Naive B cell (primary cell): ENCODE measurements at regions not wholly inside any gene's neighbourhood (a gene's known extent, or its start where the extent isn't known, plus 50 kb on each side); places are given as distances from the start of the nearest gene placed in this dataset.

Source experiments
- ATAC-seq, 2 donors: fragments of 150-1000 bp; cut with Tn5 transposase; 2 replicates each; pipeline ENCODE4 v1.10.0; 2021; ENCODE audit warnings: low read depth in 2 of 2, mild to moderate bottlenecking in 2 of 2, moderate library complexity in 2 of 2
- DNase-seq: peaks from one replicate; pipeline ENCODE4 v3.0.0; 2022
- H3K27ac Mint-ChIP-seq, 6 donors: one replicate each; pipeline ENCODE4 v1.8.0; 2020 to 2022; ENCODE audit warnings: mild to moderate bottlenecking in 6 of 6, mixed read lengths in 6 of 6, moderate library complexity in 5 of 6, inconsistent platforms in 2 of 6
- H3K27me3 Mint-ChIP-seq, 3 donors: one replicate each; pipeline ENCODE4 v1.8.0; 2021 to 2022; ENCODE audit warnings: mixed read lengths in 3 of 3, mild to moderate bottlenecking in 1 of 3
- H3K36me3 Mint-ChIP-seq, 2 donors: one replicate each; pipeline ENCODE4 v1.8.0; 2020 to 2022; ENCODE audit warnings: mixed read lengths in 2 of 2, inconsistent platforms in 1 of 2, mild to moderate bottlenecking in 1 of 2
- H3K4me1 Mint-ChIP-seq, 3 donors: one replicate each; pipeline ENCODE4 v1.8.0; 2020 to 2022; ENCODE audit warnings: mixed read lengths in 3 of 3, inconsistent platforms in 1 of 3, mild to moderate bottlenecking in 1 of 3, moderate library complexity in 1 of 3
- H3K4me3 Mint-ChIP-seq, 8 donors: one replicate each; pipeline ENCODE4 v1.8.0; 2020 to 2022; ENCODE audit warnings: mild to moderate bottlenecking in 8 of 8, mixed read lengths in 8 of 8, moderate library complexity in 8 of 8, inconsistent platforms in 2 of 8
- H3K9me3 Mint-ChIP-seq, 7 donors: one replicate each; pipeline ENCODE4 v1.8.0; 2020 to 2022; ENCODE audit warnings: mixed read lengths in 7 of 7, mild to moderate bottlenecking in 5 of 7, inconsistent platforms in 2 of 7, moderate library complexity in 1 of 7

DNA sequence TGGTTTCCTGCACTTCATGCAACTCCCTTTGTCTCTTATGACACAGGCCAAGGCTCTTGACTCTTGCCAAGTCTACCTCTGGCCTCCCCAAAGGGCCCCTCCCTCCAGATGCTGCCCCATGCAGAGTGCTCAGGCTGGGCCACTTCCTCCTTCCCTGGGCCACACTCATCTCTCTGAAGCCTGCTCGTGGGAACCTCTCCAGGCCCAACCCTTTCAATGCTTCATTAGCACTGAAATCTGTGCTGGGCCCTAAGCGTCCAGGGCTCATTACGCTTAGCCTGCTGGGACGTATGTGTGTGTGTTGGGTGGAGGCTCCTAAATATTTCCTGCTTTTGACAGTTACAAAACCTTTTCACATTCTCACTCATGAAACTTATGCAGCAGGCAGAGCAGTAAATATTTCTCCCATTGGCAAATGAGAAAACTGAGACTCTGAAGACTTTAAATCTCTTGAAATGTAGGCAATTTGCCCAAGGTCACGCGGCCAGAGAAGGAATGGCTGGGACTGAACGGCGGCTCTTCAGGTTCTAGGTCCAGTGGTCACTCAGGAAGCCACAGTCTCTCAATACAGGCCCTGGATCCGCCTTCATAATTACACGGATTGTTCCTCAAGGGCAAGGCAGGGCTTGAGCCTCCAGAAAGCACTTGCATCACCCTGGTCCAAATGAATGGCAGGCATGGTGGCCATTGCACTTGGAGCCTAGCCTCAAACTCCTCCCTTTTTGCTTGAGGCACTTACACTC lies 241.7 kb upstream of the HES1 start:
- H3K9me3 Mint-ChIP-seq: peaks cover 0 to 5% (median 0%) of the 10 kb centered on the region in 7 donors
- peak overlapping the region in 1 of 6 donors; percentile 77 for H3K27ac Mint-ChIP-seq
- H3K4me3 Mint-ChIP-seq: peak overlapping the region in 1 of 8 donors; percentile 38

DNA sequence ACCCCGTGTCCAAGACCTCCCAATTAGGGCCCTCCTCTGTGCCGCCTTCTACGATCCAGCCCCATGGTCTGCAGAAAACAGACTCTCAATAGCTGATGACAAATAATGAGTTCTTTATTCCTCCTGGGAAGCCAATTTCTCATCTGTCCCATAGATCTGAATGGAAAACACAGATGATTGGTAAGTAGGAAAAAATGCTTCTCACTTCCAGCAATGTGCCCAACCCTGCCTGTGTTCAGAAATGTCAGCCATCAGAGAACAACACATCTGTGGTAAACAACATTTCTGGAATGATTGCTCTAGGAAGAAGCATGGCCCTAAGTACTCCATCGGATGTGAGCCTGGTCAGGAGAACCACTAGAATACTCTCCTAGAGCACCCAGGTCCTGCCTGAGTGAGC lies 240.5 kb upstream of the HES1 start:
- peaks cover 0 to 5% (median 0%) of the 10 kb centered on the region in 7 donors for H3K9me3 Mint-ChIP-seq
- DNase-seq (no peak), ATAC-seq (no peak)
- no peak overlapping the region for H3K4me3 Mint-ChIP-seq
- no peaks in the 10 kb centered on the region for H3K36me3 Mint-ChIP-seq
- peaks cover under 1 to 10% (median 4%) of the 10 kb centered on the region in 3 donors for H3K27me3 Mint-ChIP-seq
- peak overlapping the region in 2 of 6 donors; percentile 15 to 21 for H3K27ac Mint-ChIP-seq
- H3K4me1 Mint-ChIP-seq: peaks cover 9 to 13% (median 12%) of the 10 kb centered on the region in 3 donors

More for the DNA sequence above, 241.7 kb upstream of the HES1 start:
- peaks cover 0 to 5% (median 4%) of the 10 kb centered on the region in 3 donors for H3K27me3 Mint-ChIP-seq
- peaks cover 9 to 13% (median 12%) of the 10 kb centered on the region in 3 donors for H3K4me1 Mint-ChIP-seq
- ATAC-seq (peak; percentile 46 to 57), DNase-seq (no peak)
- no peaks in the 10 kb centered on the region for H3K36me3 Mint-ChIP-seq

DNA sequence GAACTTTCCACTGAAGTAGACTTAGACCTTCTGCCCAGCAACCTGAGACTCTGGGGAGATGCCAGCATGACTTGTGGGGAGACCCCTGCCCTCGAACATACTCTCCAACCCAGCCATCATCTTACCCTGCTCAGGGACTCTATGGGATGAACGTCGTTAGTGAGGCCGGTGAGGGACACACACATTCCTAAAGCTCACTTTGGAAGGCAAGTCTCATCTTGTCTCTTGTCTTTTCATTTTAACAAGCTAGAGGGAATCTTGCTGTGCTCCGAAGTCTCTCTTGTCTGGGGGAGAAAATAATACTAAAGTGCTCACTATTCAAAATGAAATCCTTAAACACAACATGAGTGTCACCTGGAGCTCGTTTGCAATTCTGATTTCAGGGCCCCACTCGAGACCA lies 239.5 kb upstream of the HES1 start:
- H3K4me1 Mint-ChIP-seq: peaks cover 9 to 13% (median 12%) of the 10 kb centered on the region in 3 donors
- ATAC-seq: no peak
- no peaks in the 10 kb centered on the region for H3K36me3 Mint-ChIP-seq
- no peak for DNase-seq
- peaks cover 0 to 5% (median 2%) of the 10 kb centered on the region in 7 donors for H3K9me3 Mint-ChIP-seq
- H3K27ac Mint-ChIP-seq: peak overlapping the region in 1 of 6 donors; percentile 45
- peak overlapping the region in 1 of 8 donors; percentile 14 for H3K4me3 Mint-ChIP-seq
- H3K27me3 Mint-ChIP-seq: peaks cover 4 to 18% (median 6%) of the 10 kb centered on the region in 3 donors

GRCh38 chr3:193897288-193897687 lies 238.7 kb upstream of the HES1 start:
- Mint-ChIP-seq H3K27ac (no peak overlapping the region), H3K4me1 (peaks cover 9 to 13% (median 12%) of the 10 kb centered on the region in 3 donors), H3K4me3 (peak overlapping the region in 1 of 8 donors; percentile 68)

DNA sequence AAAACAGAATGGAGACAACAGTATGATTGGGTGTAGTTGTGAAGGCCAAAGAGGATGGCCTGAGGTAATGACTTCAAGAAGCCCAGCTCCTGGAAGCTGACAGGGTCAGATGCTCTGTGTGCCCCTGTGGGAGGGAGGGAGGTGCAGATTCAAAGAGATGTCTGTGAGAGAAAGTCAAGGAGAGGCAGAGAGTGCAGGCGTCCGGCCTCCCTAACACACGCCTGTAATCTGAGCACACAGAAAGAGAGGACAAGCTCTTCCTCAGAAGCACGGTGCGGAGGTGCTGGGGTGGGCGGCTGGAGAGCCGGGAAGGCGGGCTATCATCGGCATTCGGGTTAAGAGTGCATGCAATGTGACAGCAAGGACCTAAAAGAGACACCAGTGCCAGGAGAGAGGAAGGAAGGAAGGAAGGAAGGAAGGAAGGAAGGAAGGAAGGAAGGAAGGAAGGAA lies 238.2 kb upstream of the HES1 start:
- ATAC-seq: no peak
- Mint-ChIP-seq H3K27me3 (peaks cover 4 to 18% (median 6%) of the 10 kb centered on the region in 3 donors), H3K36me3 (no peaks in the 10 kb centered on the region), H3K4me1 (peaks cover 9 to 13% (median 12%) of the 10 kb centered on the region in 3 donors), H3K9me3 (peaks cover 0 to 5% (median 2%) of the 10 kb centered on the region in 7 donors), H3K4me3 (peak overlapping the region in 1 of 8 donors; percentile 6), H3K27ac (peak overlapping the region in 1 of 6 donors; percentile 74)
- DNase-seq: no peak

More at GRCh38 chr3:193897288-193897687, 238.7 kb upstream of the HES1 start:
- Mint-ChIP-seq H3K36me3 (no peaks in the 10 kb centered on the region), H3K9me3 (peaks cover 0 to 5% (median 2%) of the 10 kb centered on the region in 7 donors), H3K27me3 (peaks cover 4 to 18% (median 6%) of the 10 kb centered on the region in 3 donors)
- DNase-seq (no peak), ATAC-seq (no peak)

DNA sequence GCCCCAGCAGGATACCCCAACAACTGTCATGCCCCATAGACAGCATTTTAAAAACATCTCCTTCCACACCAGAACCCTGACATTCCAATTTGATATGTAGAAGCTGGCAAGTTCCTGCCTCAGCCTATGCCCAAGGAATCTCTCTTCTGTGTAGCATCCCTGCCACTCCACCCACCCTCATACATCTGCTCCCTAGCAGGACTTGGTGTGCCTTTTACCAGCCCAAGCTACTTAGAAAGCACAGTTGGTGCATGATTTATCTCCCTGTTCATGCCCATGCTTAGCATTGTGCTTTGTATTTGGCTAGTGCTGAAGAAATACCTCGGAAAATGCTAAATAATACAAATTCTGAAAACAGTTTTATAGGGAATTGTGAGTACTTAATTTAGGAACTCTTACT lies 236.9 kb upstream of the HES1 start:
- Mint-ChIP-seq H3K27ac (no peak overlapping the region), H3K27me3 (peaks cover 7 to 26% (median 9%) of the 10 kb centered on the region in 3 donors), H3K9me3 (peaks cover 0 to 5% (median 2%) of the 10 kb centered on the region in 7 donors)

GRCh38 chr3:193901007-193901406 lies 234.9 kb upstream of the HES1 start:
- Mint-ChIP-seq H3K9me3 (peaks cover 0 to 5% (median 2%) of the 10 kb centered on the region in 7 donors), H3K4me1 (peaks cover 10 to 14% (median 13%) of the 10 kb centered on the region in 3 donors), H3K27ac (peak overlapping the region in 1 of 6 donors; percentile 28), H3K27me3 (peaks cover 9 to 34% (median 18%) of the 10 kb centered on the region in 3 donors), H3K4me3 (no peak overlapping the region), H3K36me3 (no peaks in the 10 kb centered on the region)
- DNase-seq (no peak), ATAC-seq (no peak)

More for the DNA sequence above, 236.9 kb upstream of the HES1 start:
- Mint-ChIP-seq H3K36me3 (no peaks in the 10 kb centered on the region), H3K4me3 (no peak overlapping the region), H3K4me1 (peaks cover 11 to 14% (median 12%) of the 10 kb centered on the region in 3 donors)
- ATAC-seq (no peak), DNase-seq (no peak)

GRCh38 chr3:193902607-193903511 lies 233.1 kb upstream of the HES1 start:
- Mint-ChIP-seq H3K9me3 (peaks cover 0 to 3% (median under 1%) of the 10 kb centered on the region in 7 donors), H3K27me3 (peaks cover 24 to 46% (median 26%) of the 10 kb centered on the region in 3 donors)
- ATAC-seq: no peak

GRCh38 chr3:193903512-193903817 lies 232.5 kb upstream of the HES1 start:
- Mint-ChIP-seq H3K4me1 (peaks cover 4 to 6% (median 5%) of the 10 kb centered on the region in 3 donors), H3K27me3 (peaks cover 26 to 52% (median 30%) of the 10 kb centered on the region in 3 donors), H3K27ac (no peak overlapping the region), H3K4me3 (no peak overlapping the region), H3K36me3 (peaks cover 0 to 4% of the 10 kb centered on the region in 2 donors), H3K9me3 (peaks cover 0 to 7% (median 4%) of the 10 kb centered on the region in 7 donors)
- ATAC-seq (no peak), DNase-seq (no peak)

More at GRCh38 chr3:193902607-193903511, 233.1 kb upstream of the HES1 start:
- Mint-ChIP-seq H3K4me3 (no peak overlapping the region), H3K27ac (peak overlapping the region in 1 of 6 donors; percentile 44), H3K36me3 (no peaks in the 10 kb centered on the region), H3K4me1 (peaks cover 6 to 9% (median 8%) of the 10 kb centered on the region in 3 donors)
- DNase-seq: no peak

DNA sequence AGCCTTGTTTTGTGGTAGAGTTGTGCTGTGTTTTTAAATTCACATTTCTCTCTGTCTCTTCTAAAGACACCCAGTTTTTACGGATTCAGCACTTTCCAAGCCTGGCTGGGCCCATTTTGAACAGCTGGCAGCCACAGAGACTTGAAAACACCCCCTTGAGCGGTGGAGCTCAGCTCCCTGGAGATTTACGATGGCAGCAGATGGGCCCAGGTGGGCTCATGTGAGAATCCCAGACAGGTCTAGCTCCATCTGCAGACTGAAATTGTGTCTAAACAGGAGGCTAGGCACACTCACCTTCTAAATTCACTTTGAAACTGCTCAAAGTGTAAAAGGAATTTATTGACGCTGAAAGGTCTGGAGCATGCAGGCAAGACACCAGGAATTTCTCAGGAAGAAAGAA lies 232.0 kb upstream of the HES1 start:
- ATAC-seq: no peak
- H3K36me3 Mint-ChIP-seq: peaks cover 0 to 7% of the 10 kb centered on the region in 2 donors
- H3K27ac Mint-ChIP-seq: peak overlapping the region in 4 of 6 donors; percentile 40 to 80 (median 62)
- peaks cover 26 to 55% (median 31%) of the 10 kb centered on the region in 3 donors for H3K27me3 Mint-ChIP-seq
- no peak for DNase-seq
- H3K4me1 Mint-ChIP-seq: peaks cover 4 to 6% (median 5%) of the 10 kb centered on the region in 3 donors
- no peak overlapping the region for H3K4me3 Mint-ChIP-seq
- H3K9me3 Mint-ChIP-seq: peaks cover 0 to 10% (median 4%) of the 10 kb centered on the region in 7 donors

DNA sequence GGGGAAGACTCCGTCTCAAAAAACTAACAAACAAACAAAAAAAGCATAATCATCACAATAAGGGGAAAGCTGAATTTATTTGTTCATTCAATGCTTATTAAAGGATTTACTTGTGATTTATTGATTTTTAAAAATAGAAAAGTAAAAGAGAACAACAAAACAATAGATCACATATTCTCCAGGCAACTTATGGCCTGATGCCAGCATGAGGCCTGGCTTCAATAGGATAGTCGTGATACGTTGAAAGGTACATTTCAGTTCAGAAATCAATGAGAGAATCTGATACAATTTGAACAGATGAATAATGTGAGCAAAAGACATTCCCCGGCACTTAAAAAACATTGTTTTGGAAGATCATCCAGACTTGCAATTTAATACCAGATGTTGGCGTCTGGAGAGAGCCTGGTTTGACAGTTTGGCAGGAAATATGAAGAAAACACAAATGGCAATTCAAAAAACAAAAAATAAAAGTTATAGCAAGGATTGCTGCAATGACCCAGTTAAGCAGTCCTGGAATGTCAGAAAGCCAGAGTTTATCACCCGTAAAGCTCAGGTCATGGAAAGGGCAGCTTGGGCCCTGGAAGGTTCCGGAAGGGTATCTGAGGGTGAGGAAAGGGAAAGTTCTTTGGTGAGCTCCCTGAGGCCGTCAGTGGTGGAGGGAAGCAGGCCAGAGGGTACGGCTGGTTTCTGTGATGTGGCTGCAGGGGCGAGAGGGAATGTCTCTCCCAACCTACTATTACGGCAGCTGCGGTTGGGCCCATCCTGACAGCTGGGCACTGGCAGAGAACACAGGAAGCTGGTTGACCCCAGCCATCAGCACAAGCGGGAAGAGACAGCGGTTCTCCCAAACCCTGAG lies 230.2 kb upstream of the HES1 start:
- H3K27me3 Mint-ChIP-seq: peaks cover 21 to 48% (median 28%) of the 10 kb centered on the region in 3 donors
- peaks cover 4 to 15% (median 5%) of the 10 kb centered on the region in 3 donors for H3K4me1 Mint-ChIP-seq
- no peak overlapping the region for H3K4me3 Mint-ChIP-seq
- no peak for ATAC-seq
- H3K9me3 Mint-ChIP-seq: peaks cover 0 to 10% (median 3%) of the 10 kb centered on the region in 7 donors
- H3K36me3 Mint-ChIP-seq: peaks cover 0 to 7% of the 10 kb centered on the region in 2 donors
- no peak for DNase-seq
- no peak overlapping the region for H3K27ac Mint-ChIP-seq

DNA sequence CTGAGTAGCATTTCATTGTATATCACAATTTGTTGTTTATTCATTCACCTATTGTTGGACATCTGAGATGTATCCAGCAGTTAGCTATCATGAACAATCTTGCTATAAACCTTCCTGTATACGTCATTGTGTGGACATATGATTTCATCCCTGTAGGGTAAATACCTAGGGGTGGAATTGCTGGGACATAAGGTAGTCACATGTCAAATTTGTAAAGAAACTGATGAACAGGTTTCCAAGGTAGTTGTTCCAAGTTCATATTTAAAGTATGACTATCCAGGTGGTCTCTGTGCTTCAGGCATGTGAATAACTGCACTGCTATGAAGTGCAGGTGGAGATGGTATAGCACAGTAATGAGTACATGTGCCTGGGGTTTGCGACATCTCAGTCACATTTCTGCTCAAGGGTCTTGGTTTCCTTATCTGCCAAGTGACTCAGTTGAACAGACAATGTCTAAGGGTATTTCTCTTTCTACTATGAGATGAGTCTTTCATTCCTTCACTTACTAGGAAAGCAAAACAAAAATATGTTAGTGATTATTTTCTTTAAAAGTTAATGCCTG lies 229.0 kb upstream of the HES1 start:
- Mint-ChIP-seq H3K9me3 (peaks cover 0 to 10% (median 2%) of the 10 kb centered on the region in 7 donors), H3K4me3 (no peak overlapping the region), H3K4me1 (peaks cover 5 to 15% (median 7%) of the 10 kb centered on the region in 3 donors), H3K27me3 (peaks cover 19 to 43% (median 28%) of the 10 kb centered on the region in 3 donors), H3K27ac (no peak overlapping the region), H3K36me3 (peaks cover 0 to 7% of the 10 kb centered on the region in 2 donors)
- DNase-seq: no peak
- ATAC-seq: no peak
